K562 (cell line): ENCODE measurements at regions not wholly inside any gene's neighbourhood (a gene's known extent, or its start where the extent isn't known, plus 50 kb on each side); places are given as distances from the start of the nearest gene placed in this dataset.

Experiments used
- KDM1A ChIP-seq, 2 experiments: fragments of 450-650 bp; IDR thresholded peaks; 2 replicates each; pipeline ENCODE4 v1.6.1; 2016; ENCODE audit warnings: mild to moderate bottlenecking in 2 of 2
- TFAM ChIP-seq: fragments of 250-450 bp; sonication (Bioruptor Pico); conservative IDR thresholded peaks from 2 replicates; pipeline ENCODE4 v1.5.0; 2021; ENCODE audit warnings: mild to moderate bottlenecking, moderate library complexity
- ZNF174 ChIP-seq: fragments of 250-450 bp; sonication (Bioruptor Pico); IDR thresholded peaks from 2 replicates; pipeline ENCODE4 v1.4.0; 2020; ENCODE audit warnings: mild to moderate bottlenecking
- ZNF239 ChIP-seq: fragments of 250-450 bp; sonication (Bioruptor Pico); IDR thresholded peaks from 2 replicates; pipeline ENCODE4 v1.4.0; 2020; ENCODE audit warnings: mild to moderate bottlenecking
- ZNF695 ChIP-seq: fragments of 450-650 bp; formaldehyde crosslinking; IDR thresholded peaks from 2 replicates; pipeline ENCODE4 v1.4.0; 2020; ENCODE audit warnings: mild to moderate bottlenecking, moderate library complexity
- TF ChIP-seq, protein P1 (sequence below): sonication (generic); formaldehyde crosslinking; IDR thresholded peaks from 2 replicates; pipeline ENCODE4 v1.8.1; 2023; ENCODE audit warnings: mild to moderate bottlenecking, missing genetic modification reagents
- TF ChIP-seq, protein P2 (sequence below): fragments of 250-450 bp; sonication (Bioruptor Pico); IDR thresholded peaks from 2 replicates; pipeline ENCODE4 v1.5.0; 2021
- TF ChIP-seq, protein P3 (sequence below): IDR thresholded peaks from 2 replicates; pipeline ENCODE4 v1.6.1; 2012; ENCODE audit warnings: low read depth, low read length, improper control_type of control experiment, borderline replicate concordance
- TF ChIP-seq, protein P4 (sequence below): sonication (generic); formaldehyde crosslinking; IDR thresholded peaks from 2 replicates; pipeline ENCODE4 v1.8.0; 2022; ENCODE audit warnings: missing genetic modification reagents, mild to moderate bottlenecking, borderline replicate concordance
- TF ChIP-seq, protein P5 (sequence below): fragments of 250-450 bp; sonication (Bioruptor Pico); IDR thresholded peaks from 2 replicates; pipeline ENCODE4 v1.4.0; 2020

DNA sequence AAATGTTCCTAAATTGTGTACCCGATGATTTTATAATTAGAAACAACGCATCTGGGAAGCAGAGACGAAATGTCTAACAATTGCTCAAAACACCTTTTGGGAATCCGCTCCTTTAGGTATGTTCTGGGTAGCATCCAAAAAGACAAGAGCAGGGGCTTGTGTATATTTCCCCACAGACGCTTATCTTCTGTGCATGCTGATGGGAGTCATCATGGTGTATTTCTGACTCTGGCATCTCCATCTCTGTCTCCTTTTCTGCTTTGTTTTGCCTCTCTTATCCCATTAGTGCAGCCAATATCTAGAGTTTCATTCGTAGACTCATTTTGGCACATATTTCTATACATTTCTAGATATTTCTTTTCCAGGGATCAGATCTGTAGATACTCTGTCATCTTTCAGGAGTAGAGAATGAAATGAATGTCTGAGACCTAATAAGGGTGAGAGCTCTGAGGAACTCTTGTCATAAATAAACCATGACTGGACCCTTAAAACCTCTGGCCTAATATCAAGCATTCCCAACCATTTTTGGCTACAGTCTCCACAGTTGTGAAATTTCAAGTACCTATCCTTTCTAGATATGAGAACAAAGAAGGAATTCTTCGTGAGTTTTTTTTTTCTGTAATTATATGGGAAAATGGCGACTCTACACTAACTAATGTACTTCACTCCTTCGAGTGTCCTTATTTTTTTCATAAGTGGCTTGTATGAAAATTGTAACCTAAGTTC lies 508.2 kb downstream of the ACTL7B start (continued):
- TF ChIP-seq TFAM (CRISPR knock-in tag) (no peak), ZNF239 (CRISPR knock-in tag) (no peak), KDM1A (IDR thresholded peaks at IDR 0.05) (no peak), ZNF174 (no peak), ZNF695 (CRISPR knock-in tag) (no peak)
- TF ChIP-seq, protein P1, sequence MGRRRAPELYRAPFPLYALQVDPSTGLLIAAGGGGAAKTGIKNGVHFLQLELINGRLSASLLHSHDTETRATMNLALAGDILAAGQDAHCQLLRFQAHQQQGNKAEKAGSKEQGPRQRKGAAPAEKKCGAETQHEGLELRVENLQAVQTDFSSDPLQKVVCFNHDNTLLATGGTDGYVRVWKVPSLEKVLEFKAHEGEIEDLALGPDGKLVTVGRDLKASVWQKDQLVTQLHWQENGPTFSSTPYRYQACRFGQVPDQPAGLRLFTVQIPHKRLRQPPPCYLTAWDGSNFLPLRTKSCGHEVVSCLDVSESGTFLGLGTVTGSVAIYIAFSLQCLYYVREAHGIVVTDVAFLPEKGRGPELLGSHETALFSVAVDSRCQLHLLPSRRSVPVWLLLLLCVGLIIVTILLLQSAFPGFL (CRISPR knock-in tag) = no peak
- TF ChIP-seq, protein P2, sequence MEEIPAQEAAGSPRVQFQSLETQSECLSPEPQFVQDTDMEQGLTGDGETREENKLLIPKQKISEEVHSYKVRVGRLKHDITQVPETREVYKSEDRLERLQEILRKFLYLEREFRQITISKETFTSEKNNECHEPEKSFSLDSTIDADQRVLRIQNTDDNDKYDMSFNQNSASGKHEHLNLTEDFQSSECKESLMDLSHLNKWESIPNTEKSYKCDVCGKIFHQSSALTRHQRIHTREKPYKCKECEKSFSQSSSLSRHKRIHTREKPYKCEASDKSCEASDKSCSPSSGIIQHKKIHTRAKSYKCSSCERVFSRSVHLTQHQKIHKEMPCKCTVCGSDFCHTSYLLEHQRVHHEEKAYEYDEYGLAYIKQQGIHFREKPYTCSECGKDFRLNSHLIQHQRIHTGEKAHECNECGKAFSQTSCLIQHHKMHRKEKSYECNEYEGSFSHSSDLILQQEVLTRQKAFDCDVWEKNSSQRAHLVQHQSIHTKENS (CRISPR knock-in tag) = no peak
- TF ChIP-seq, protein P3, sequence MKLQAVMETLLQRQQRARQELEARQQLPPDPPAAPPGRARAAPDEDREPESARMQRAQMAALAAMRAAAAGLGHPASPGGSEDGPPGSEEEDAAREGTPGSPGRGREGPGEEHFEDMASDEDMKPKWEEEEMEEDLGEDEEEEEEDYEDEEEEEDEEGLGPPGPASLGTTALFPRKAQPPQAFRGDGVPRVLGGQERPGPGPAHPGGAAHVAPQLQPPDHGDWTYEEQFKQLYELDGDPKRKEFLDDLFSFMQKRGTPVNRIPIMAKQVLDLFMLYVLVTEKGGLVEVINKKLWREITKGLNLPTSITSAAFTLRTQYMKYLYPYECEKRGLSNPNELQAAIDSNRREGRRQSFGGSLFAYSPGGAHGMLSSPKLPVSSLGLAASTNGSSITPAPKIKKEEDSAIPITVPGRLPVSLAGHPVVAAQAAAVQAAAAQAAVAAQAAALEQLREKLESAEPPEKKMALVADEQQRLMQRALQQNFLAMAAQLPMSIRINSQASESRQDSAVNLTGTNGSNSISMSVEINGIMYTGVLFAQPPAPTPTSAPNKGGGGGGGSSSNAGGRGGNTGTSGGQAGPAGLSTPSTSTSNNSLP = no peak
- TF ChIP-seq, protein P4, sequence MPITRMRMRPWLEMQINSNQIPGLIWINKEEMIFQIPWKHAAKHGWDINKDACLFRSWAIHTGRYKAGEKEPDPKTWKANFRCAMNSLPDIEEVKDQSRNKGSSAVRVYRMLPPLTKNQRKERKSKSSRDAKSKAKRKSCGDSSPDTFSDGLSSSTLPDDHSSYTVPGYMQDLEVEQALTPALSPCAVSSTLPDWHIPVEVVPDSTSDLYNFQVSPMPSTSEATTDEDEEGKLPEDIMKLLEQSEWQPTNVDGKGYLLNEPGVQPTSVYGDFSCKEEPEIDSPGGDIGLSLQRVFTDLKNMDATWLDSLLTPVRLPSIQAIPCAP = no peak
- TF ChIP-seq, protein P5, sequence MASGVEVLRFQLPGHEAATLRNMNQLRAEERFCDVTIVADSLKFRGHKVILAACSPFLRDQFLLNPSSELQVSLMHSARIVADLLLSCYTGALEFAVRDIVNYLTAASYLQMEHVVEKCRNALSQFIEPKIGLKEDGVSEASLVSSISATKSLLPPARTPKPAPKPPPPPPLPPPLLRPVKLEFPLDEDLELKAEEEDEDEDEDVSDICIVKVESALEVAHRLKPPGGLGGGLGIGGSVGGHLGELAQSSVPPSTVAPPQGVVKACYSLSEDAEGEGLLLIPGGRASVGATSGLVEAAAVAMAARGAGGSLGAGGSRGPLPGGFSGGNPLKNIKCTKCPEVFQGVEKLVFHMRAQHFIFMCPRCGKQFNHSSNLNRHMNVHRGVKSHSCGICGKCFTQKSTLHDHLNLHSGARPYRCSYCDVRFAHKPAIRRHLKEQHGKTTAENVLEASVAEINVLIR = no peak
- TF ChIP-seq, all 486 proteins: peak for 0
